HL-60/S4 treated with phorbol 12-myristate 13-acetate at 8.2 ng/mL for 4 days and 3 days (cell line): ENCODE measurements at regions not wholly inside any gene's neighbourhood (a gene's known extent, or its start where the extent isn't known, plus 50 kb on each side); places are given as distances from the start of the nearest gene placed in this dataset.

ENCODE experiments used
- in situ Hi-C: fragments of 300-500 bp; cut with MboI; formaldehyde crosslinking; loops from 2 replicates; pipeline ENCODE4 v1.15.0; 2022; ENCODE audit warnings: low sequenced_read_pairs

- in situ Hi-C loops, result no loop called here
Observed at GRCh38 chr11:109791337-109791736, 301.9 kb upstream of the ZC3H12C start.

GRCh38 chr11:109794501-109794900 lies 298.7 kb upstream of the ZC3H12C start:
- in situ Hi-C loops, result no loop called here

- in situ Hi-C loops, result no loop called here
Observed at GRCh38 chr11:109795234-109795633, 298.0 kb upstream of the ZC3H12C start.

GRCh38 chr11:109796253-109796652 lies 296.9 kb upstream of the ZC3H12C start:
- in situ Hi-C loops, result no loop called here

GRCh38 chr11:109798521-109798920 lies 294.7 kb upstream of the ZC3H12C start:
- in situ Hi-C loops, result no loop called here

- in situ Hi-C loops, result no loop called here
Observed at GRCh38 chr11:109799604-109800003, 293.6 kb upstream of the ZC3H12C start.

- in situ Hi-C loops, result no loop called here
Observed at GRCh38 chr11:109804911-109805310, 288.3 kb upstream of the ZC3H12C start.

- in situ Hi-C loops, result no loop called here
Observed at GRCh38 chr11:109806205-109806604, 287.0 kb upstream of the ZC3H12C start.

- in situ Hi-C loops, result no loop called here
Observed at GRCh38 chr11:109808569-109808968, 284.6 kb upstream of the ZC3H12C start.

- in situ Hi-C loops, result no loop called here
Observed at GRCh38 chr11:109814824-109815223, 278.4 kb upstream of the ZC3H12C start.

GRCh38 chr11:109815500-109816150 lies 277.6 kb upstream of the ZC3H12C start:
- in situ Hi-C loops, result no loop called here

GRCh38 chr11:109818290-109818689 lies 274.9 kb upstream of the ZC3H12C start:
- in situ Hi-C loops, result no loop called here

- in situ Hi-C loops, result no loop called here
Observed at GRCh38 chr11:109819410-109819809, 273.8 kb upstream of the ZC3H12C start.

- in situ Hi-C loops, result no loop called here
Observed at GRCh38 chr11:109821511-109821910, 271.7 kb upstream of the ZC3H12C start.

GRCh38 chr11:109822436-109823102 lies 270.6 kb upstream of the ZC3H12C start:
- in situ Hi-C loops, result no loop called here

- in situ Hi-C loops, result no loop called here
Observed at GRCh38 chr11:109828387-109828786, 264.8 kb upstream of the ZC3H12C start.

- in situ Hi-C loops, result no loop called here
Observed at GRCh38 chr11:109838026-109838425, 255.2 kb upstream of the ZC3H12C start.

- in situ Hi-C loops, result no loop called here
Observed at GRCh38 chr11:109845437-109845836, 247.8 kb upstream of the ZC3H12C start.

- in situ Hi-C loops, result no loop called here
Observed at GRCh38 chr11:109847621-109848020, 245.6 kb upstream of the ZC3H12C start.

GRCh38 chr11:109849051-109849450 lies 244.1 kb upstream of the ZC3H12C start:
- in situ Hi-C loops, result no loop called here

- in situ Hi-C loops, result no loop called here
Observed at GRCh38 chr11:109849946-109850345, 243.2 kb upstream of the ZC3H12C start.

- in situ Hi-C loops, result no loop called here
Observed at GRCh38 chr11:109851780-109852390, 241.3 kb upstream of the ZC3H12C start.
